ENCODE measurements at regions not wholly inside any gene's neighbourhood (a gene's known extent, or its start where the extent isn't known, plus 50 kb on each side); places are given as distances from the start of the nearest gene placed in this dataset.

DNA sequence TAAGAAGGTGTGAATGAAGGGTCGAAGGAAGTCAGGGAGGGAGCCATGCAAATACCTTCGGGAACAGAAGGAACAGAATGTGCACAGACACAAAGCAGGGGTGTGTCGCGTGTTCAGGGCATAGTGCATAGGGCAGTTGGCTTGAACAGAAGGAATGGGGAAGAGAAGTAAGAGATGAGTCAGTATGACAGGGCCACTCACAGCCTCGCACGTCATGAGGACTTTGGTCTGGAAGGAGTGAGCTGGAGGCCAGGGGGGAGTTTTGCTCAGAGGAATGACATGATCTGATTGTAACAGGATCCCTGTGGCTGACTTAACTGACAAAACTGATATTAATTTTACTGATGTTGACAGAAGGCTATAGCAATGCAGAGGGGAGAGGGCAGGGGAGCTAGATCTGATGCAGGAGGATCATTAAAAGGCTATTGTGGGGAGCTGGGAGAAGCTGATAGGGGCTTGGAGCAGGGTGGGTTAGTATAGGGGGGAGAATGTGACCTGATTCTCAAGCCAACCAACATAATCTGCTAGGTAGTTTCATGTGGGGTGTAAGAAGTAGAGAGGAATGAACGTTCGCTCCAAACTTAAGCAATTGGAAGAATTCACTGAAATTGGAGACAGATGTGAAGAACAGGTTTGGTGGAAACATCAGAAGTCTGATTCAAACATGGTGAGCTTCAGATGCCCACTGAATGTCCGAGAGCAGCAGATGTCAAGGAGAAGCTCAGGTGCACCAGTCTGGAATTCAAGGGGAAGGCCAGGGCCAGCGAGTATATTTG is 60.4 kb upstream of the COPS8 start (continued):
- TF ChIP-seq, protein P1, sequence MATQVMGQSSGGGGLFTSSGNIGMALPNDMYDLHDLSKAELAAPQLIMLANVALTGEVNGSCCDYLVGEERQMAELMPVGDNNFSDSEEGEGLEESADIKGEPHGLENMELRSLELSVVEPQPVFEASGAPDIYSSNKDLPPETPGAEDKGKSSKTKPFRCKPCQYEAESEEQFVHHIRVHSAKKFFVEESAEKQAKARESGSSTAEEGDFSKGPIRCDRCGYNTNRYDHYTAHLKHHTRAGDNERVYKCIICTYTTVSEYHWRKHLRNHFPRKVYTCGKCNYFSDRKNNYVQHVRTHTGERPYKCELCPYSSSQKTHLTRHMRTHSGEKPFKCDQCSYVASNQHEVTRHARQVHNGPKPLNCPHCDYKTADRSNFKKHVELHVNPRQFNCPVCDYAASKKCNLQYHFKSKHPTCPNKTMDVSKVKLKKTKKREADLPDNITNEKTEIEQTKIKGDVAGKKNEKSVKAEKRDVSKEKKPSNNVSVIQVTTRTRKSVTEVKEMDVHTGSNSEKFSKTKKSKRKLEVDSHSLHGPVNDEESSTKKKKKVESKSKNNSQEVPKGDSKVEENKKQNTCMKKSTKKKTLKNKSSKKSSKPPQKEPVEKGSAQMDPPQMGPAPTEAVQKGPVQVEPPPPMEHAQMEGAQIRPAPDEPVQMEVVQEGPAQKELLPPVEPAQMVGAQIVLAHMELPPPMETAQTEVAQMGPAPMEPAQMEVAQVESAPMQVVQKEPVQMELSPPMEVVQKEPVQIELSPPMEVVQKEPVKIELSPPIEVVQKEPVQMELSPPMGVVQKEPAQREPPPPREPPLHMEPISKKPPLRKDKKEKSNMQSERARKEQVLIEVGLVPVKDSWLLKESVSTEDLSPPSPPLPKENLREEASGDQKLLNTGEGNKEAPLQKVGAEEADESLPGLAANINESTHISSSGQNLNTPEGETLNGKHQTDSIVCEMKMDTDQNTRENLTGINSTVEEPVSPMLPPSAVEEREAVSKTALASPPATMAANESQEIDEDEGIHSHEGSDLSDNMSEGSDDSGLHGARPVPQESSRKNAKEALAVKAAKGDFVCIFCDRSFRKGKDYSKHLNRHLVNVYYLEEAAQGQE (IDR thresholded peaks at IDR 0.05; ENCODE audit: borderline replicate concordance in 1 of 2, low read depth in 1 of 2, low read length in 2 of 2): no peak
- TF ChIP-seq PCBP2 (optimal IDR thresholded peaks at IDR 0.05; ENCODE audit: low read depth, low read length, poor library complexity, severe bottlenecking) (no peak), FLYWCH1 (CRISPR knock-in tag; IDR thresholded peaks at IDR 0.05) (no peak), HMG20B (CRISPR knock-in tag; conservative IDR thresholded peaks at IDR 0.05) (no peak), ZNF770 (CRISPR knock-in tag; IDR thresholded peaks at IDR 0.05) (no peak), GABPB1 (CRISPR knock-in tag; IDR thresholded peaks at IDR 0.05) (peak; percentile 10; the same call in 1 of the 2 replicates), FIP1L1 (IDR thresholded peaks at IDR 0.05; ENCODE audit: borderline replicate concordance, insufficient read depth, low read depth, low read length) (no peak), PITX1 (CRISPR knock-in tag; IDR thresholded peaks at IDR 0.05) (0 out of 2 replicates have a peak, but pooled peaks have one; percentile 29), LCORL (IDR thresholded peaks at IDR 0.05) (no peak), LCORL (CRISPR knock-in tag; IDR thresholded peaks at IDR 0.05) (no peak), THAP11 (CRISPR knock-in tag; IDR thresholded peaks at IDR 0.05) (peak; percentile 45; the same call in 1 of the 2 replicates)

Data from HepG2 (cell line).